ENCODE measurements at regions not wholly inside any gene's neighbourhood (a gene's known extent, or its start where the extent isn't known, plus 50 kb on each side); places are given as distances from the start of the nearest gene placed in this dataset.

- H4K20me1 ChIP-seq (ENCODE audit: insufficient read depth), result no peaks in the 10 kb centered on the region
- no peaks in the 10 kb centered on the region for H3K9me3 ChIP-seq (ENCODE audit: control insufficient read depth in 1 of 2, insufficient read depth in 1 of 2, low read depth in 1 of 2, low read length in 2 of 2)
- no TSS peak for BruUV-seq (replicated peaks)
- no peaks in the 10 kb centered on the region for H3K4me1 ChIP-seq (ENCODE audit: control insufficient read depth in 1 of 2, insufficient read depth in 2 of 2, low read length in 2 of 2)
- intact Hi-C loops (cut with micrococcal nuclease), result no loop called here
- ATAC-seq (no peak), DNase-seq (ENCODE audit: low read depth, low spot score) (no peak)
- ChIA-PET CTCF (no interaction called here), RAD21 (ENCODE audit: low non-redundant PET in 1 of 2, low total read pairs in 2 of 2, uncharacterized antibody in 2 of 2, unreplicated experiment in 2 of 2) (no interaction called here), POLR2A (no interaction called here)
- no peak overlapping the region for H3K9ac ChIP-seq (ENCODE audit: low read length)
- no peak overlapping the region for H3K4me3 ChIP-seq (replicated peaks in 1 of 2; ENCODE audit: low read depth in 1 of 2, low read length in 2 of 2)
- no peak overlapping the region for H2AFZ ChIP-seq (ENCODE audit: low read depth, low read length, poor library complexity, severe bottlenecking)
- no peaks in the 10 kb centered on the region for H3K27me3 ChIP-seq (ENCODE audit: insufficient read depth, low read length)
- H3K4me2 ChIP-seq (ENCODE audit: low read length), result no peak overlapping the region
- H3K27ac ChIP-seq (ENCODE audit: low read depth, low read length), result no peak overlapping the region
- H3K79me2 ChIP-seq (ENCODE audit: insufficient read depth, low read length), result no peaks in the 10 kb centered on the region
- no peak for TF ChIP-seq YY1 (IDR thresholded peaks at IDR 0.05; ENCODE audit: extremely low read depth, insufficient replicate concordance, low read depth, low read length)
- no peak for TF ChIP-seq SIN3A (IDR thresholded peaks at IDR 0.05; ENCODE audit: low read depth)
- no peak for TF ChIP-seq CBX3 (IDR thresholded peaks at IDR 0.05; ENCODE audit: low read depth)
- no peak for TF ChIP-seq TCF7L2 (IDR thresholded peaks at IDR 0.05; ENCODE audit: borderline replicate concordance, extremely low read depth, insufficient read depth, insufficient read length)
- TF ChIP-seq EZH2phosphoT487 (IDR thresholded peaks at IDR 0.05; ENCODE audit: borderline replicate concordance), result no peak
- no peak for TF ChIP-seq EGR1 (IDR thresholded peaks at IDR 0.05; ENCODE audit: low read depth)
- TF ChIP-seq SP1 (IDR thresholded peaks at IDR 0.05; ENCODE audit: low read depth), result no peak
- TF ChIP-seq POLR2AphosphoS5 (IDR thresholded peaks at IDR 0.05; ENCODE audit: low read depth, low read length), result no peak
- no peak for TF ChIP-seq CEBPB (IDR thresholded peaks at IDR 0.05; ENCODE audit: low read depth)
- TF ChIP-seq, protein P1, sequence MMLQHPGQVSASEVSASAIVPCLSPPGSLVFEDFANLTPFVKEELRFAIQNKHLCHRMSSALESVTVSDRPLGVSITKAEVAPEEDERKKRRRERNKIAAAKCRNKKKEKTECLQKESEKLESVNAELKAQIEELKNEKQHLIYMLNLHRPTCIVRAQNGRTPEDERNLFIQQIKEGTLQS (IDR thresholded peaks at IDR 0.05), result no peak
- TF ChIP-seq, protein P2, sequence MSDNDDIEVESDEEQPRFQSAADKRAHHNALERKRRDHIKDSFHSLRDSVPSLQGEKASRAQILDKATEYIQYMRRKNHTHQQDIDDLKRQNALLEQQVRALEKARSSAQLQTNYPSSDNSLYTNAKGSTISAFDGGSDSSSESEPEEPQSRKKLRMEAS (IDR thresholded peaks at IDR 0.05), result no peak
- no peaks in the 10 kb centered on the region for H3K36me3 ChIP-seq (ENCODE audit: control insufficient read depth in 1 of 2, insufficient read depth in 2 of 2, low read length in 2 of 2)
- H3K9me2 ChIP-seq (ENCODE audit: insufficient read depth), result no peaks in the 10 kb centered on the region; the same call in 1 of the 2 replicates
Measured at GRCh38 chr4:178242655-178243054, 800.4 kb upstream of the AGA start.

GRCh38 chr4:178244785-178245184, 802.5 kb upstream of the AGA start:
- no peaks in the 10 kb centered on the region for H3K9me3 ChIP-seq (ENCODE audit: control insufficient read depth in 1 of 2, insufficient read depth in 1 of 2, low read depth in 1 of 2, low read length in 2 of 2)
- RAD21 ChIA-PET (ENCODE audit: low non-redundant PET in 1 of 2, low total read pairs in 2 of 2, uncharacterized antibody in 2 of 2, unreplicated experiment in 2 of 2), result no interaction called here
- intact Hi-C loops (cut with micrococcal nuclease), result no loop called here
- no peaks in the 10 kb centered on the region for H3K27me3 ChIP-seq (ENCODE audit: insufficient read depth, low read length)
- H3K27ac ChIP-seq (ENCODE audit: low read depth, low read length), result no peak overlapping the region
- no TSS peak for BruUV-seq (replicated peaks)
- no peak for DNase-seq (ENCODE audit: low read depth, low spot score)
- H4K20me1 ChIP-seq (ENCODE audit: insufficient read depth), result no peaks in the 10 kb centered on the region
- H3K4me1 ChIP-seq (ENCODE audit: control insufficient read depth in 1 of 2, insufficient read depth in 2 of 2, low read length in 2 of 2), result no peaks in the 10 kb centered on the region
- H3K36me3 ChIP-seq (ENCODE audit: control insufficient read depth in 1 of 2, insufficient read depth in 2 of 2, low read length in 2 of 2), result no peaks in the 10 kb centered on the region
- no peaks in the 10 kb centered on the region; the same call in 1 of the 2 replicates for H3K9me2 ChIP-seq (ENCODE audit: insufficient read depth)
- CTCF ChIA-PET, result no interaction called here
- no peak overlapping the region for H3K4me3 ChIP-seq (replicated peaks in 1 of 2; ENCODE audit: low read depth in 1 of 2, low read length in 2 of 2)
- no peak overlapping the region for H3K4me2 ChIP-seq (ENCODE audit: low read length)
- POLR2A ChIA-PET, result no interaction called here
- TF ChIP-seq, protein P1 (IDR thresholded peaks at IDR 0.05), result no peak
- no peak for TF ChIP-seq CEBPB (IDR thresholded peaks at IDR 0.05; ENCODE audit: low read depth)
- no peak for TF ChIP-seq SIN3A (IDR thresholded peaks at IDR 0.05; ENCODE audit: low read depth)
- no peak for TF ChIP-seq ELF1 (IDR thresholded peaks at IDR 0.05; ENCODE audit: borderline replicate concordance, low read depth)
- TF ChIP-seq SRF (IDR thresholded peaks at IDR 0.05; ENCODE audit: low read depth), result no peak
- H2AFZ ChIP-seq (ENCODE audit: low read depth, low read length, poor library complexity, severe bottlenecking), result no peak overlapping the region
- H3K9ac ChIP-seq (ENCODE audit: low read length), result no peak overlapping the region
- no peaks in the 10 kb centered on the region for H3K79me2 ChIP-seq (ENCODE audit: insufficient read depth, low read length)
- ATAC-seq, result no peak

All from HCT116 (cell line).